K562 (cell line): ENCODE measurements at regions not wholly inside any gene's neighbourhood (a gene's known extent, or its start where the extent isn't known, plus 50 kb on each side); places are given as distances from the start of the nearest gene placed in this dataset.

Source experiments
- ATAC-seq: fragments of 200-7000 bp; cut with Tn5 transposase; 3 replicates; pipeline ENCODE4 v1.9.1; 2020; ENCODE audit warnings: moderate library complexity
- BruUV-seq: library from RNA; stranded (reverse); fragments of 400-500 nt; replicated peaks from 2 replicates; lab custom pipeline; 2021; lab: Mats Ljungman, UMichigan
- CTCF ChIA-PET: fragments of 300-600 bp; formaldehyde crosslinking; extraction: SDS; loops from one replicate; lab custom pipeline; 2021; ENCODE audit warnings: low intra/inter-chr PET ratio; lab: Yijun Ruan, JAX
- POLR2A ChIA-PET: fragments of 300-600, 350-650 bp; sonication (Branson Sonifier 250); formaldehyde crosslinking; extraction: SDS; loops from one replicate; lab custom pipeline; 2021; ENCODE audit warnings: antibody characterized with exemption, inconsistent platforms; lab: Yijun Ruan, JAX
- DNase-seq, 4 experiments: peaks; one replicate each; pipeline versions ENCODE4 v3.0.0 to v3.0.0-alpha.2; 2011 to 2018; ENCODE audit warnings: low spot score in 3 of 4, mixed read lengths in 3 of 4; ENCODE audit errors: extremely low read depth in 1 of 4
- FAIRE-seq: peaks from 2 replicates; lab custom pipeline; 2011; peaks lifted over from hg19 to GRCh38; lab: Jason Lieb, UNC
- H2AFZ ChIP-seq: 2 replicates; pipeline ENCODE4 v1.6.0; 2011; ENCODE audit warnings: low read depth, low read length, control low read depth, inconsistent platforms
- H3K27ac ChIP-seq: fragments of 200-600 bp; 3 replicates; pipeline ENCODE4 v1.8.0; 2011; ENCODE audit warnings: low read depth, mild to moderate bottlenecking, control low read depth, inconsistent platforms, low read length, moderate library complexity, mixed read lengths; ENCODE audit errors: extremely low read depth
- H3K27me3 ChIP-seq, 2 experiments: fragments of 300-600 bp in 1 of 2; 2 replicates in 1 of 2; 3 replicates in 1 of 2; pipeline versions ENCODE4 v1.6.0 to v1.8.0; 2011; ENCODE audit warnings: inconsistent platforms in 2 of 2, low read length in 2 of 2, mild to moderate bottlenecking in 1 of 2, mixed read lengths in 1 of 2, moderate library complexity in 1 of 2; ENCODE audit not compliant: control insufficient read depth in 2 of 2, insufficient read depth in 2 of 2
- H3K36me3 ChIP-seq: fragments of 300-600 bp; 3 replicates; pipeline ENCODE4 v1.8.0; 2011; ENCODE audit warnings: mild to moderate bottlenecking, low read length, inconsistent platforms; ENCODE audit not compliant: control insufficient read depth, insufficient read depth
- H3K4me1 ChIP-seq, 2 experiments: fragments of 200-600 bp in 1 of 2; replicated peaks in 1 of 2; 2 replicates in 1 of 2; 3 replicates in 1 of 2; pipeline versions ENCODE4 v1.5.1 to v1.8.0; 2011; ENCODE audit warnings: inconsistent platforms in 2 of 2, low read length in 2 of 2, mild to moderate bottlenecking in 1 of 2, mixed read lengths in 1 of 2, moderate library complexity in 1 of 2; ENCODE audit not compliant: control insufficient read depth in 2 of 2, insufficient read depth in 2 of 2
- H3K4me2 ChIP-seq: 2 replicates; pipeline ENCODE4 v1.6.1; 2011; ENCODE audit warnings: low read length, control low read depth, inconsistent platforms, mixed read lengths; ENCODE audit not compliant: insufficient read depth
- H3K4me3 ChIP-seq: fragments of 200-600 bp; sonication (generic), shearing (Covaris generic); 2 replicates; pipeline ENCODE4 v1.5.1; 2016; ENCODE audit warnings: control low read depth, inconsistent platforms
- H3K79me2 ChIP-seq: fragments of 200-600 bp; 3 replicates; pipeline ENCODE4 v1.8.0; 2011; ENCODE audit warnings: low read length, inconsistent platforms; ENCODE audit not compliant: control insufficient read depth, insufficient read depth
- H3K9ac ChIP-seq, 2 experiments: 2 replicates each; pipeline versions ENCODE4 v1.6.0 to v1.6.1; 2011; ENCODE audit warnings: low read depth in 2 of 2, low read length in 2 of 2, control low read depth in 1 of 2, inconsistent platforms in 1 of 2, mild to moderate bottlenecking in 1 of 2, mixed read lengths in 1 of 2; ENCODE audit not compliant: insufficient read depth in 1 of 2
- H3K9me1 ChIP-seq: one replicate; pipeline ENCODE4 v1.6.0; 2011; ENCODE audit warnings: inconsistent platforms, mild to moderate bottlenecking, low read length, moderate library complexity; ENCODE audit not compliant: control insufficient read depth, insufficient read depth
- H3K9me3 ChIP-seq: replicated peaks from 2 replicates; pipeline ENCODE4 v1.5.1; 2011; ENCODE audit warnings: low read depth, low read length, inconsistent platforms; ENCODE audit not compliant: control insufficient read depth, insufficient read depth
- H4K20me1 ChIP-seq: replicated peaks from 2 replicates; pipeline ENCODE4 v1.6.1; 2011; ENCODE audit warnings: low read length, inconsistent platforms, mixed read lengths; ENCODE audit not compliant: control insufficient read depth, insufficient read depth
- ILF3 ChIP-seq: fragments of 450-650 bp; IDR thresholded peaks from 2 replicates; pipeline ENCODE4 v1.6.1; 2018; ENCODE audit warnings: antibody characterized with exemption, mild to moderate bottlenecking, moderate library complexity, borderline replicate concordance
- MCM7 ChIP-seq, 2 experiments: fragments of 450-650 bp; IDR thresholded peaks; 2 replicates each; pipeline ENCODE4 v1.6.1; 2016 to 2018
- PHF20 ChIP-seq: fragments of 450-650 bp; IDR thresholded peaks from 2 replicates; pipeline ENCODE4 v1.6.1; 2018; ENCODE audit not compliant: partially characterized antibody
- RBFOX2 ChIP-seq: fragments of 200-400 bp; formaldehyde crosslinking; IDR thresholded peaks from 2 replicates; pipeline ENCODE4 v1.6.1; 2017; ENCODE audit warnings: low read depth, mild to moderate bottlenecking, low read length, moderate library complexity
- TOE1 ChIP-seq, 2 experiments: fragments of 450-650 bp in 1 of 2; sonication (generic) in 1 of 2; formaldehyde crosslinking in 1 of 2; IDR thresholded peaks; 2 replicates each; pipeline versions ENCODE4 v1.7.1 to v1.8.0; 2016 to 2022; ENCODE audit warnings: borderline replicate concordance in 2 of 2, mild to moderate bottlenecking in 2 of 2, antibody characterized with exemption in 1 of 2, inconsistent platforms in 1 of 2, low read depth in 1 of 2, missing genetic modification reagents in 1 of 2, moderate library complexity in 1 of 2
- ZFP1 ChIP-seq: fragments of 450-650 bp; formaldehyde crosslinking; IDR thresholded peaks from 2 replicates; pipeline ENCODE4 v1.4.0; 2020; ENCODE audit warnings: mild to moderate bottlenecking, mixed read lengths
- ZNF507 ChIP-seq: conservative IDR thresholded peaks from 2 replicates; pipeline ENCODE4 v1.6.1; 2017; ENCODE audit warnings: missing genetic modification characterization, missing compliant biosample characterization
- ZNF699 ChIP-seq: fragments of 250-450 bp; sonication (Bioruptor Pico); IDR thresholded peaks from 2 replicates; pipeline ENCODE4 v1.8.0; 2021; ENCODE audit warnings: mild to moderate bottlenecking, moderate library complexity; ENCODE audit not compliant: insufficient replicate concordance
- WGBS: fragments of 100-300 bp; shearing (Covaris generic); methylation state at CpG from one replicate; pipeline ENCODE4 v1.1.6; 2016; ENCODE audit warnings: low coverage, mixed read lengths; ENCODE audit not compliant: insufficient coverage; ENCODE audit errors: missing lambda C conversion rate; 5-methylcytosine and 5-hydroxymethylcytosine counted together
- in situ Hi-C: fragments of 300-500 bp; cut with MboI; formaldehyde crosslinking; loops from 4 replicates; pipeline ENCODE4 v1.15.0; 2018; ENCODE audit warnings: inconsistent platforms, mixed read lengths
- intact Hi-C: fragments of 100-400 bp; cut with micrococcal nuclease; formaldehyde crosslinking; loops from 2 replicates; pipeline ENCODE4 v1.14.2; 2022
- TF ChIP-seq, protein P1 (sequence below): fragments of 250-450 bp; sonication (Bioruptor Pico); IDR thresholded peaks from 2 replicates; pipeline ENCODE4 v1.5.0; 2020; ENCODE audit warnings: mild to moderate bottlenecking, borderline replicate concordance
- TF ChIP-seq, protein P2 (sequence below): fragments of 250-450 bp; sonication (Bioruptor Pico); IDR thresholded peaks from 2 replicates; pipeline ENCODE4 v1.4.0; 2020; ENCODE audit warnings: mild to moderate bottlenecking, moderate library complexity
- TF ChIP-seq, protein P3 (sequence below): fragments of 450-650 bp; IDR thresholded peaks from 2 replicates; pipeline ENCODE4 v1.6.1; 2016; ENCODE audit warnings: low read depth

DNA sequence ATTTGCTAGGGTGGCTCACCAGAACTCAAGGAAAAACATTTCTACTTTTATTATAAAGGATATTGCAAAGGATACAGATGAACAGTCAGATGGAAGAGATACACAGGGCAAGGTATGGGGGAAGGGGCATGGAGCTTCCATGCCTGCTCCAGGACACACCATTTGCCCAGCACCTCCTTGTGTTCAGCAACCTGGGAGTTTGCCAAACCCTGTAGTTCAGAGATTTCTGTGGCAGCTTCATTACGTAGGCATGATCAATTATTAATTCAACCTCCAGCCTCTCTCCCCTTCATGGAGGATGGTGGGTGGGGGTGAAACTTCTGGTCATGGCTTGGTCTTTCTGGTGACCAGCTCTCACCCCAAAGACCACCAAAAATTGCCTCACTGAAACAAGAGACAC is 353.9 kb upstream of the THBS1 start:
- H3K4me2 ChIP-seq: no peak overlapping the region
- ATAC-seq (no peak), FAIRE-seq (no peak), DNase-seq (no peak)
- no peaks in the 10 kb centered on the region for H3K4me1 ChIP-seq
- ChIA-PET POLR2A (interaction anchor here (0.7 kb wide), 1 partner anchor 14 kb away, joined by 4 read pairs; no protein-coding TSS in a partner anchor), CTCF (no interaction called here)
- in situ Hi-C loops (no loop called here), intact Hi-C loops (no loop called here)
- H3K9me3 ChIP-seq: no peaks in the 10 kb centered on the region
- H3K79me2 ChIP-seq: no peaks in the 10 kb centered on the region
- H3K9me1 ChIP-seq: no peaks in the 10 kb centered on the region
- no peaks in the 10 kb centered on the region; a peak in 2 of 5 replicates for H3K27me3 ChIP-seq
- BruUV-seq: no TSS peak
- no peaks in the 10 kb centered on the region for H3K36me3 ChIP-seq
- WGBS: 7% methylated on average over 1 of the region's 1 CpG
- H2AFZ ChIP-seq: no peak overlapping the region
- no peak overlapping the region for H3K9ac ChIP-seq
- no peak overlapping the region for H3K4me3 ChIP-seq
- TF ChIP-seq, protein P1, sequence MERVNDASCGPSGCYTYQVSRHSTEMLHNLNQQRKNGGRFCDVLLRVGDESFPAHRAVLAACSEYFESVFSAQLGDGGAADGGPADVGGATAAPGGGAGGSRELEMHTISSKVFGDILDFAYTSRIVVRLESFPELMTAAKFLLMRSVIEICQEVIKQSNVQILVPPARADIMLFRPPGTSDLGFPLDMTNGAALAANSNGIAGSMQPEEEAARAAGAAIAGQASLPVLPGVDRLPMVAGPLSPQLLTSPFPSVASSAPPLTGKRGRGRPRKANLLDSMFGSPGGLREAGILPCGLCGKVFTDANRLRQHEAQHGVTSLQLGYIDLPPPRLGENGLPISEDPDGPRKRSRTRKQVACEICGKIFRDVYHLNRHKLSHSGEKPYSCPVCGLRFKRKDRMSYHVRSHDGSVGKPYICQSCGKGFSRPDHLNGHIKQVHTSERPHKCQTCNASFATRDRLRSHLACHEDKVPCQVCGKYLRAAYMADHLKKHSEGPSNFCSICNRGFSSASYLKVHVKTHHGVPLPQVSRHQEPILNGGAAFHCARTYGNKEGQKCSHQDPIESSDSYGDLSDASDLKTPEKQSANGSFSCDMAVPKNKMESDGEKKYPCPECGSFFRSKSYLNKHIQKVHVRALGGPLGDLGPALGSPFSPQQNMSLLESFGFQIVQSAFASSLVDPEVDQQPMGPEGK: no peak
- TF ChIP-seq, protein P2, sequence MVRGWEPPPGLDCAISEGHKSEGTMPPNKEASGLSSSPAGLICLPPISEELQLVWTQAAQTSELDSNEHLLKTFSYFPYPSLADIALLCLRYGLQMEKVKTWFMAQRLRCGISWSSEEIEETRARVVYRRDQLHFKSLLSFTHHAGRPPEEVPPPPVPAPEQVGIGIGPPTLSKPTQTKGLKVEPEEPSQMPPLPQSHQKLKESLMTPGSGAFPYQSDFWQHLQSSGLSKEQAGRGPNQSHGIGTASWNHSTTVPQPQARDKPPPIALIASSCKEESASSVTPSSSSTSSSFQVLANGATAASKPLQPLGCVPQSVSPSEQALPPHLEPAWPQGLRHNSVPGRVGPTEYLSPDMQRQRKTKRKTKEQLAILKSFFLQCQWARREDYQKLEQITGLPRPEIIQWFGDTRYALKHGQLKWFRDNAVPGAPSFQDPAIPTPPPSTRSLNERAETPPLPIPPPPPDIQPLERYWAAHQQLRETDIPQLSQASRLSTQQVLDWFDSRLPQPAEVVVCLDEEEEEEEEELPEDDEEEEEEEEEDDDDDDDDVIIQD (CRISPR knock-in tag): no peak
- TF ChIP-seq PHF20 (no peak), ILF3 (no peak), RBFOX2 (no peak), TOE1 (IDR thresholded peaks at IDR 0.05; ENCODE audit: borderline replicate concordance) (no peak), TOE1 (CRISPR knock-in tag; IDR thresholded peaks at IDR 0.05; ENCODE audit: borderline replicate concordance, low read depth) (no peak), ZNF699 (CRISPR knock-in tag) (no peak), ZNF507 (tag) (no peak), MCM7 (IDR thresholded peaks at IDR 0.05) (no peak), ZFP1 (CRISPR knock-in tag) (no peak)
- TF ChIP-seq, protein P3, sequence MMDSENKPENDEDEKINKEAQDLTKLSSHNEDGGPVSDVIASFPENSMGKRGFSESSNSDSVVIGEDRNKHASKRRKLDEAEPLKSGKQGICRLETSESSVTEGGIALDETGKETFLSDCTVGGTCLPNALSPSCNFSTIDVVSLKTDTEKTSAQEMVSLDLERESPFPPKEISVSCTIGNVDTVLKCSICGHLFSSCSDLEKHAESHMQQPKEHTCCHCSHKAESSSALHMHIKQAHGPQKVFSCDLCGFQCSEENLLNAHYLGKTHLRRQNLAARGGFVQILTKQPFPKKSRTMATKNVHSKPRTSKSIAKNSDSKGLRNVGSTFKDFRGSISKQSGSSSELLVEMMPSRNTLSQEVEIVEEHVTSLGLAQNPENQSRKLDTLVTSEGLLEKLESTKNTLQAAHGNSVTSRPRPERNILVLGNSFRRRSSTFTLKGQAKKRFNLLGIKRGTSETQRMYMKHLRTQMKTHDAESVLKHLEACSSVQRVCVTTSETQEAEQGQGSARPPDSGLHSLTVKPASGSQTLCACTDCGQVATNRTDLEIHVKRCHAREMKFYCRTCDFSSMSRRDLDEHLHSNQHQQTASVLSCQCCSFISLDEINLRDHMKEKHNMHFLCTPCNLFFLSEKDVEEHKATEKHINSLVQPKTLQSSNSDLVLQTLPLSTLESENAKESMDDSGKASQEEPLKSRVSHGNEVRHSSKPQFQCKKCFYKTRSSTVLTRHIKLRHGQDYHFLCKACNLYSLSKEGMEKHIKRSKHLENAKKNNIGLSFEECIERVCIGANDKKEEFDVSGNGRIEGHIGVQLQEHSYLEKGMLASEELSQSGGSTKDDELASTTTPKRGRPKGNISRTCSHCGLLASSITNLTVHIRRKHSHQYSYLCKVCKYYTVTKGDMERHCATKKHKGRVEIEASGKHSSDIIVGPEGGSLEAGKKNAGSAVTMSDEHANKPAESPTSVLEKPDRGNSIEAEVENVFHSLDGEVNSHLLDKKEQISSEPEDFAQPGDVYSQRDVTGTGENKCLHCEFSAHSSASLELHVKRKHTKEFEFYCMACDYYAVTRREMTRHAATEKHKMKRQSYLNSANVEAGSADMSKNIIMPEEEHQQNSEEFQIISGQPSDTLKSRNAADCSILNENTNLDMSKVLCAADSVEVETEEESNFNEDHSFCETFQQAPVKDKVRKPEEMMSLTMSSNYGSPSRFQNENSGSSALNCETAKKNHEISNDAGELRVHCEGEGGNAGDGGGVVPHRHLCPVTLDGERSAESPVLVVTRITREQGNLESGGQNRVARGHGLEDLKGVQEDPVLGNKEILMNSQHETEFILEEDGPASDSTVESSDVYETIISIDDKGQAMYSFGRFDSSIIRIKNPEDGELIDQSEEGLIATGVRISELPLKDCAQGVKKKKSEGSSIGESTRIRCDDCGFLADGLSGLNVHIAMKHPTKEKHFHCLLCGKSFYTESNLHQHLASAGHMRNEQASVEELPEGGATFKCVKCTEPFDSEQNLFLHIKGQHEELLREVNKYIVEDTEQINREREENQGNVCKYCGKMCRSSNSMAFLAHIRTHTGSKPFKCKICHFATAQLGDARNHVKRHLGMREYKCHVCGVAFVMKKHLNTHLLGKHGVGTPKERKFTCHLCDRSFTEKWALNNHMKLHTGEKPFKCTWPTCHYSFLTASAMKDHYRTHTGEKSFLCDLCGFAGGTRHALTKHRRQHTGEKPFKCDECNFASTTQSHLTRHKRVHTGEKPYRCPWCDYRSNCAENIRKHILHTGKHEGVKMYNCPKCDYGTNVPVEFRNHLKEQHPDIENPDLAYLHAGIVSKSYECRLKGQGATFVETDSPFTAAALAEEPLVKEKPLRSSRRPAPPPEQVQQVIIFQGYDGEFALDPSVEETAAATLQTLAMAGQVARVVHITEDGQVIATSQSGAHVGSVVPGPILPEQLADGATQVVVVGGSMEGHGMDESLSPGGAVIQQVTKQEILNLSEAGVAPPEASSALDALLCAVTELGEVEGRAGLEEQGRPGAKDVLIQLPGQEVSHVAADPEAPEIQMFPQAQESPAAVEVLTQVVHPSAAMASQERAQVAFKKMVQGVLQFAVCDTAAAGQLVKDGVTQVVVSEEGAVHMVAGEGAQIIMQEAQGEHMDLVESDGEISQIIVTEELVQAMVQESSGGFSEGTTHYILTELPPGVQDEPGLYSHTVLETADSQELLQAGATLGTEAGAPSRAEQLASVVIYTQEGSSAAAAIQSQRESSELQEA: no peak
- H4K20me1 ChIP-seq: no peaks in the 10 kb centered on the region
- no peak overlapping the region for H3K27ac ChIP-seq
